Keratinocyte (primary cell): ENCODE measurements at regions not wholly inside any gene's neighbourhood (a gene's known extent, or its start where the extent isn't known, plus 50 kb on each side); places are given as distances from the start of the nearest gene placed in this dataset.

ENCODE experiments used
- EZH2 ChIP-seq: IDR thresholded peaks from one replicate; pipeline ENCODE4 v1.6.1; 2012; ENCODE audit warnings: inconsistent platforms, mild to moderate bottlenecking, low read length, moderate library complexity
- TF ChIP-seq, protein P1 (sequence below), 3 experiments: IDR thresholded peaks in 1 of 3; conservative IDR thresholded peaks in 1 of 3; optimal IDR thresholded peaks in 1 of 3; 2 replicates in 2 of 3; 3 replicates in 1 of 3; pipeline versions ENCODE3 to v1.5.1; 2011; ENCODE audit warnings: low read length in 3 of 3, mild to moderate bottlenecking in 3 of 3, moderate library complexity in 2 of 3, control low read depth in 1 of 3, inconsistent platforms in 1 of 3; ENCODE audit not compliant: insufficient read depth in 2 of 3; ENCODE audit errors: extremely low read depth in 1 of 3

GRCh38 chr4:119906277-119906676 lies 160.4 kb downstream of the MAD2L1 start:
- no peak for TF ChIP-seq EZH2
- TF ChIP-seq, protein P1, sequence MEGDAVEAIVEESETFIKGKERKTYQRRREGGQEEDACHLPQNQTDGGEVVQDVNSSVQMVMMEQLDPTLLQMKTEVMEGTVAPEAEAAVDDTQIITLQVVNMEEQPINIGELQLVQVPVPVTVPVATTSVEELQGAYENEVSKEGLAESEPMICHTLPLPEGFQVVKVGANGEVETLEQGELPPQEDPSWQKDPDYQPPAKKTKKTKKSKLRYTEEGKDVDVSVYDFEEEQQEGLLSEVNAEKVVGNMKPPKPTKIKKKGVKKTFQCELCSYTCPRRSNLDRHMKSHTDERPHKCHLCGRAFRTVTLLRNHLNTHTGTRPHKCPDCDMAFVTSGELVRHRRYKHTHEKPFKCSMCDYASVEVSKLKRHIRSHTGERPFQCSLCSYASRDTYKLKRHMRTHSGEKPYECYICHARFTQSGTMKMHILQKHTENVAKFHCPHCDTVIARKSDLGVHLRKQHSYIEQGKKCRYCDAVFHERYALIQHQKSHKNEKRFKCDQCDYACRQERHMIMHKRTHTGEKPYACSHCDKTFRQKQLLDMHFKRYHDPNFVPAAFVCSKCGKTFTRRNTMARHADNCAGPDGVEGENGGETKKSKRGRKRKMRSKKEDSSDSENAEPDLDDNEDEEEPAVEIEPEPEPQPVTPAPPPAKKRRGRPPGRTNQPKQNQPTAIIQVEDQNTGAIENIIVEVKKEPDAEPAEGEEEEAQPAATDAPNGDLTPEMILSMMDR (optimal IDR thresholded peaks at IDR 0.05 in 1 of 3, IDR thresholded peaks at IDR 0.05 in 1 of 3, conservative IDR thresholded peaks at IDR 0.05 in 1 of 3; ENCODE audit: extremely low read depth in 1 of 3, insufficient read depth in 2 of 3, low read length in 3 of 3) = no peak
